ENCODE measurements at regions not wholly inside any gene's neighbourhood (a gene's known extent, or its start where the extent isn't known, plus 50 kb on each side); places are given as distances from the start of the nearest gene placed in this dataset.

GRCh38 chr20:40279390-40279789 lies 409.6 kb downstream of the MAFB start:
- TF ChIP-seq, protein P1, sequence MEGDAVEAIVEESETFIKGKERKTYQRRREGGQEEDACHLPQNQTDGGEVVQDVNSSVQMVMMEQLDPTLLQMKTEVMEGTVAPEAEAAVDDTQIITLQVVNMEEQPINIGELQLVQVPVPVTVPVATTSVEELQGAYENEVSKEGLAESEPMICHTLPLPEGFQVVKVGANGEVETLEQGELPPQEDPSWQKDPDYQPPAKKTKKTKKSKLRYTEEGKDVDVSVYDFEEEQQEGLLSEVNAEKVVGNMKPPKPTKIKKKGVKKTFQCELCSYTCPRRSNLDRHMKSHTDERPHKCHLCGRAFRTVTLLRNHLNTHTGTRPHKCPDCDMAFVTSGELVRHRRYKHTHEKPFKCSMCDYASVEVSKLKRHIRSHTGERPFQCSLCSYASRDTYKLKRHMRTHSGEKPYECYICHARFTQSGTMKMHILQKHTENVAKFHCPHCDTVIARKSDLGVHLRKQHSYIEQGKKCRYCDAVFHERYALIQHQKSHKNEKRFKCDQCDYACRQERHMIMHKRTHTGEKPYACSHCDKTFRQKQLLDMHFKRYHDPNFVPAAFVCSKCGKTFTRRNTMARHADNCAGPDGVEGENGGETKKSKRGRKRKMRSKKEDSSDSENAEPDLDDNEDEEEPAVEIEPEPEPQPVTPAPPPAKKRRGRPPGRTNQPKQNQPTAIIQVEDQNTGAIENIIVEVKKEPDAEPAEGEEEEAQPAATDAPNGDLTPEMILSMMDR (IDR thresholded peaks at IDR 0.05; ENCODE audit: low read depth, low read length, poor library complexity, severe bottlenecking) = no peak
- TF ChIP-seq EZH2phosphoT487 (IDR thresholded peaks at IDR 0.05; ENCODE audit: borderline replicate concordance, low read length) = no peak

All from DOHH2 (cell line).